ENCODE measurements at regions not wholly inside any gene's neighbourhood (a gene's known extent, or its start where the extent isn't known, plus 50 kb on each side); places are given as distances from the start of the nearest gene placed in this dataset.

GRCh38 chr9:11722957-11723356, 970.2 kb upstream of the TYRP1 start:
- TF ChIP-seq CTCF (IDR thresholded peaks at IDR 0.05; ENCODE audit: low read length) (no peak), EZH2 (optimal IDR thresholded peaks at IDR 0.05; ENCODE audit: low read depth, low read length) (no peak), EZH2phosphoT487 (IDR thresholded peaks at IDR 0.05; ENCODE audit: low read length) (no peak)

All from MM.1S (cell line).